Stimulated activated CD4-positive, alpha-beta T cell treated with anti-CD3 and anti-CD28 coated beads, Interleukin-1b, Interleukin-23, amount 100 ng/mL, for 48 hours (primary cell): ENCODE measurements at regions not wholly inside any gene's neighbourhood (a gene's known extent, or its start where the extent isn't known, plus 50 kb on each side); places are given as distances from the start of the nearest gene placed in this dataset.

Source experiments
- DNase-seq: peaks from one replicate; pipeline ENCODE4 v3.0.0-alpha.2; 2020

GRCh38 chr13:51518827-51519226, 65.4 kb upstream of the WDFY2 start:
- DNase-seq, result peak; percentile 55

GRCh38 chr13:51519771-51520216, 64.5 kb upstream of the WDFY2 start:
- no peak for DNase-seq

- DNase-seq, result no peak
Observed at GRCh38 chr13:51520524-51520923, 63.7 kb upstream of the WDFY2 start.

- DNase-seq, result no peak
Observed at GRCh38 chr13:51523082-51523518, 61.2 kb upstream of the WDFY2 start.

- no peak for DNase-seq
Observed at GRCh38 chr13:51524312-51524711, 60.0 kb upstream of the WDFY2 start.

- DNase-seq, result no peak
Observed at GRCh38 chr13:51524829-51525566, 59.3 kb upstream of the WDFY2 start.

- no peak for DNase-seq
Observed at GRCh38 chr13:51525567-51526167, 58.6 kb upstream of the WDFY2 start.

GRCh38 chr13:51526202-51526601, 58.1 kb upstream of the WDFY2 start:
- DNase-seq, result no peak

- no peak for DNase-seq
Observed at GRCh38 chr13:51532736-51533197, 51.5 kb upstream of the WDFY2 start.

- no peak for DNase-seq
Observed at GRCh38 chr13:51534041-51534817, 50.0 kb upstream of the WDFY2 start.
